Activated T-helper 2 cell treated with anti-CD3 and anti-CD28 coated beads, Interferon-gamma antibody, Interleukin-2, Interleukin-4, amounts not matched to agents 10 μg/mL and 5 μg/mL and 100 μg/mL, durations not matched to agents 14 hours and 24 hours and 36 hours (primary cell): ENCODE measurements at regions not wholly inside any gene's neighbourhood (a gene's known extent, or its start where the extent isn't known, plus 50 kb on each side); places are given as distances from the start of the nearest gene placed in this dataset.

Experiments used
- DNase-seq: peaks from one replicate; pipeline ENCODE4 v3.0.0; 2021; ENCODE audit warnings: low spot score
- H3K27ac Mint-ChIP-seq: one replicate; pipeline ENCODE4 v1.8.0; 2021; ENCODE audit warnings: mixed read lengths
- H3K27me3 Mint-ChIP-seq: one replicate; pipeline ENCODE4 v1.8.0; 2021; ENCODE audit warnings: low read depth, mixed read lengths
- H3K36me3 Mint-ChIP-seq: one replicate; pipeline ENCODE4 v1.8.0; 2021; ENCODE audit warnings: low read depth, mixed read lengths
- H3K4me1 Mint-ChIP-seq: one replicate; pipeline ENCODE4 v1.8.0; 2021; ENCODE audit warnings: low read depth, mixed read lengths
- H3K4me3 Mint-ChIP-seq: one replicate; pipeline ENCODE4 v1.8.0; 2021; ENCODE audit warnings: low read depth, mild to moderate bottlenecking, moderate library complexity, mixed read lengths
- H3K9me3 Mint-ChIP-seq: one replicate; pipeline ENCODE4 v1.8.0; 2021; ENCODE audit warnings: mixed read lengths
- intact Hi-C: fragments of 100-400 bp; cut with micrococcal nuclease; formaldehyde crosslinking; loops from one replicate; pipeline ENCODE4 v1.15.1; 2023

GRCh38 chr2:34646901-34647300 is 1047.8 kb upstream of the FAM98A start:
- Mint-ChIP-seq H3K9me3 (peaks cover 24% of the 10 kb centered on the region), H3K27ac (no peak overlapping the region), H3K36me3 (no peaks in the 10 kb centered on the region), H3K4me1 (no peaks in the 10 kb centered on the region), H3K4me3 (no peak overlapping the region), H3K27me3 (no peaks in the 10 kb centered on the region)
- DNase-seq, result no peak
- intact Hi-C loops, result no loop called here

DNA sequence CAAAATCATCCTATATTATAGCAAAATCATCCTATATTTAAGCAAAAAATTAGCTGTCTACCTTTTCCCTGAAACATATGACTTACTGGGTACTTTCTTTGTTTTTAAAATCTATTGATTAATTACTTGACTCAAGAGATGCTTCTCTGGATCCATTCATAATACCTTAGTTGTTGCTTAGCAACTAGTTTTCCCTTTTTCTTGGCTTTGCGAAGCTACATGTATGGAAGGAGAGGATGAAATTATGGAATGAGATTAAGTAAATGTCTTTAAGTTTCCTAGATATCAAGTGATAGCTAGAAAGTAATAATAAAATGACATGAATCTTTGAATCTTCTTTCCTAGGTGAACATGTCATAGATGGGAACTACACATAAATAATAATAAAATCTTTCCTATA is 1033.2 kb upstream of the FAM98A start:
- Mint-ChIP-seq H3K4me1 (no peaks in the 10 kb centered on the region), H3K9me3 (peaks cover 43% of the 10 kb centered on the region), H3K4me3 (no peak overlapping the region), H3K27me3 (no peaks in the 10 kb centered on the region), H3K27ac (no peak overlapping the region), H3K36me3 (no peaks in the 10 kb centered on the region)
- intact Hi-C loops, result no loop called here
- no peak for DNase-seq

DNA sequence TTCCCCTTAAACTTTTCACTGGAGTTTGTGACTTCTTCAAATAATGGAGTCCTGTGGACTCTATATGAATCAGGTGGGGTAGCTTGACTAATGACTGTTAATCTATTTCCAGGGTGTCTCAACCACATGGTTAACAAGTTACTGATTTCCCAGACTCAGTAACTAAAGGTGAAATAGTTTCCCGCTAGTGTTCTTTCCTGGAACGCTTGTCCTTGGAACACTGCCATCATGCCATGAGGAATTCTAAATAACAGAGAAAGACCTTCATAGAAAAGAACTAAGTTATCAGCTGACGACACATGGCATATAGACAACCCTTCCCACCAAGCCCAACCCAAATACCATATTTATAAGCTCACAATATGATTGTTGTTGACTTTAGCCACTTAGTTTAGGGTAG is 1027.9 kb upstream of the FAM98A start:
- Mint-ChIP-seq H3K9me3 (peaks cover 23% of the 10 kb centered on the region), H3K4me1 (no peaks in the 10 kb centered on the region), H3K27me3 (no peaks in the 10 kb centered on the region), H3K36me3 (no peaks in the 10 kb centered on the region), H3K4me3 (no peak overlapping the region), H3K27ac (no peak overlapping the region)
- DNase-seq, result no peak
- intact Hi-C loops, result no loop called here

DNA sequence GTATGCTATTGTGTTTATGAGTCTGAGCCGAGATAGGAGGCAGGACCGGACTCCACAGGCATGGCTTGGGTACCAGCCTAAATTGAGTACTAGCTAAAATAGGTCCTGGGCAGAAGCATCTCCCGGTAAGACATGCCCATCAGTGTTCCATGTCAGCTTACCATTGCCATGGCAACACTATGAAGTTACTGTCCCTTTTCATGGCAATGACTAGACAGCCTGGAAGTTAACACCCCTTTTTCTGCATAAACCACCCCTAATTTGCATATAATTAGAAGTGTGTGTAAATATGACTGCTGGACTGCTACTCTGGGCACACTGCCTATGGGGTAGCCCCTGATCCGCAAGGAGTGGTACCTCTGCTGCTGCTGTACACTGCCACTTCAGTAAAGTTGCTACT is 1005.1 kb upstream of the FAM98A start:
- intact Hi-C loops, result no loop called here
- Mint-ChIP-seq H3K4me3 (no peak overlapping the region), H3K4me1 (no peaks in the 10 kb centered on the region), H3K9me3 (peaks cover 17% of the 10 kb centered on the region), H3K27me3 (no peaks in the 10 kb centered on the region), H3K36me3 (no peaks in the 10 kb centered on the region), H3K27ac (no peak overlapping the region)
- no peak for DNase-seq

DNA sequence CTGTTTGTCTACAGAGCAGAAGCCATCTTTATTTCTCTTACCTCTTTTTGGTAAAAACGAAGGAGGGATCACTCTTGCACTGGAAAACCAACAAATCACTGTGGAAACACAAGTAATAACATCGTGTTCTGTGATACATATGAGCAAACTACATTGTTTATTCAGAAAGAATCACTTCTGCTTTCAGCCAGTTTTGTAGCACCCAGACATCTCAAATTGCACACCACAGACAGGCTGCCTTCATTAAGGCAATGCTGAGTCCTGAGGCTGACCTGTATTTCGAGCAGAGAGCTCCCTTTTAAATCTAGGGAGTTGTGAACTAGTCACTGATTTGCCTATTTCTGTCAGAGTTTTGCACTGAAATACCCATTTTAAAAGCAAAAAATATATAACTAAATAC is 1003.2 kb upstream of the FAM98A start:
- peaks cover 15% of the 10 kb centered on the region for H3K9me3 Mint-ChIP-seq

DNA sequence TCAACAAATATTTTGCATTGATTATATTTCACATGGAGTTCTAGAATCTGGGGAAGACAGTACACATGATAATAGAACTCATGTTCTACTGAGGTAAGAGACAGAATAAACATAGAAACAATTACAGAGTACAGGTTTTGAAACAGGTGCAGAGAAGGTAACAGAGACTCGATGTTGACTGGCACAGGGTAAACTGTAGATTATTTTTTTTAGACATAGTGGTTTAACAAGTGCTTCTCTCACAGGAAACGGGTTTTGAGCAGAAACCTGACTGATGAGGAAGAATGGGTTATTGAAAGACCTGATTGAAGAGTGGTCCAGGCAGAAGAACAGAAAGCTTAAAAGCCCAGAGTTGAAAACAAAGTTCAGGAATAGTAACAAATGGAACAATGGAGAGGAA is 1002.5 kb upstream of the FAM98A start:
- Mint-ChIP-seq H3K4me3 (no peak overlapping the region), H3K9me3 (peaks cover 15% of the 10 kb centered on the region), H3K36me3 (no peaks in the 10 kb centered on the region), H3K4me1 (no peaks in the 10 kb centered on the region), H3K27me3 (no peaks in the 10 kb centered on the region), H3K27ac (no peak overlapping the region)
- intact Hi-C loops, result no loop called here
- no peak for DNase-seq

More for the DNA sequence above, 1003.2 kb upstream of the FAM98A start:
- no peak for DNase-seq
- no peak overlapping the region for H3K4me3 Mint-ChIP-seq
- intact Hi-C loops, result no loop called here
- no peaks in the 10 kb centered on the region for H3K27me3 Mint-ChIP-seq
- no peak overlapping the region for H3K27ac Mint-ChIP-seq
- no peaks in the 10 kb centered on the region for H3K4me1 Mint-ChIP-seq
- H3K36me3 Mint-ChIP-seq, result no peaks in the 10 kb centered on the region

- Mint-ChIP-seq H3K4me3 (no peak overlapping the region), H3K4me1 (no peaks in the 10 kb centered on the region)
- no peak for DNase-seq
Observed at GRCh38 chr2:34578641-34579040, 979.5 kb upstream of the FAM98A start.

GRCh38 chr2:34570266-34570872 is 971.3 kb upstream of the FAM98A start:
- H3K27ac Mint-ChIP-seq, result no peak overlapping the region
- no peak overlapping the region for H3K4me3 Mint-ChIP-seq
- no peak for DNase-seq
- no peaks in the 10 kb centered on the region for H3K27me3 Mint-ChIP-seq
- intact Hi-C loops, result no loop called here
- peaks cover 10% of the 10 kb centered on the region for H3K9me3 Mint-ChIP-seq
- no peaks in the 10 kb centered on the region for H3K4me1 Mint-ChIP-seq
- H3K36me3 Mint-ChIP-seq, result no peaks in the 10 kb centered on the region

More at GRCh38 chr2:34578641-34579040, 979.5 kb upstream of the FAM98A start:
- Mint-ChIP-seq H3K9me3 (peaks cover 7% of the 10 kb centered on the region), H3K27ac (no peak overlapping the region), H3K36me3 (no peaks in the 10 kb centered on the region), H3K27me3 (no peaks in the 10 kb centered on the region)
- intact Hi-C loops, result no loop called here

DNA sequence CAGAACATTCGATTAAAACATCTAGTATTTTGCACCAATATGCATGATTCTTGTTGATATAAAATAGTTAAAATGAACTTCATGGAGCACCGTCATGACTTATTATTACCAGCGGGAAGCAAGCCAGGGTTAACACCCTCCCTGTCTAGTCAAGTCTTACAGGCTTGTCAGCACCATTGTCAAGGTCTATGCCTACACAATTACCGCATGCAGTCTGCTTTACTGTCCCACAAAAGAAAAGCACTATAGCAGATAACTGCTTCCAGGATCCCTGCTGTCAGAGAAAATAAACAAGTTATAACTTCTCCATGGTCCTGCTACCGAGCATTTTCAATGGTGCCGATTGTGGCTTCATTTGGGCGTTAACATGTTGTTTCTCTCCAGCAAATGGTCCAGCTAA is 968.0 kb upstream of the FAM98A start:
- intact Hi-C loops, result no loop called here
- H3K4me3 Mint-ChIP-seq, result no peak overlapping the region
- no peaks in the 10 kb centered on the region for H3K36me3 Mint-ChIP-seq
- no peak for DNase-seq
- H3K27me3 Mint-ChIP-seq, result no peaks in the 10 kb centered on the region
- H3K4me1 Mint-ChIP-seq, result no peaks in the 10 kb centered on the region
- no peak overlapping the region for H3K27ac Mint-ChIP-seq
- H3K9me3 Mint-ChIP-seq, result peaks cover 14% of the 10 kb centered on the region

DNA sequence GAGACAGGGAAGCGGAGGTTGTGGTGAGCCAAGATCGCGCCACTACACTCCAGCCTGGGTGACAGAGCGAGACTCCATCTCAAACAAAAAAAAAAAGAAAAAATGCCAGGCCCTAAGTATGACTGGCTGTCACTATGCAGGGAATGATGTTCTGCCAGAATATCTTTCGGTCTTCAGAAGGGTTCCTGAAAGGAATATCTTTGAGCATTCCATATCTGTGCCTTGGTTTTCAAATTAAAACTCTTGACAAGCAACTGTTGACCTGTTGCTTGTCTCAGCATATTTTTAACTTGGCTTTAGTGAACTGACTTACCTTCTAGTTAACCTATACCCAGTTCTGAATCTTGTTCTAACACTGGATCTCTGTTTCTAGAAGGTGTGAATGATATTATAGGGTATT is 953.2 kb upstream of the FAM98A start:
- Mint-ChIP-seq H3K4me1 (no peaks in the 10 kb centered on the region), H3K27me3 (no peaks in the 10 kb centered on the region), H3K4me3 (no peak overlapping the region), H3K36me3 (no peaks in the 10 kb centered on the region), H3K9me3 (peaks cover 3% of the 10 kb centered on the region), H3K27ac (no peak overlapping the region)
- intact Hi-C loops, result no loop called here
- no peak for DNase-seq

- Mint-ChIP-seq H3K4me1 (no peaks in the 10 kb centered on the region), H3K27me3 (no peaks in the 10 kb centered on the region), H3K4me3 (no peak overlapping the region), H3K36me3 (no peaks in the 10 kb centered on the region), H3K9me3 (peaks cover 16% of the 10 kb centered on the region), H3K27ac (no peak overlapping the region)
- DNase-seq, result no peak
- intact Hi-C loops, result no loop called here
Observed at GRCh38 chr2:34549710-34550345, 950.7 kb upstream of the FAM98A start.

GRCh38 chr2:34547900-34548299 is 948.8 kb upstream of the FAM98A start:
- DNase-seq, result no peak
- intact Hi-C loops, result no loop called here
- Mint-ChIP-seq H3K36me3 (no peaks in the 10 kb centered on the region), H3K9me3 (peaks cover 31% of the 10 kb centered on the region), H3K4me3 (no peak overlapping the region), H3K27ac (no peak overlapping the region), H3K27me3 (no peaks in the 10 kb centered on the region), H3K4me1 (no peaks in the 10 kb centered on the region)

GRCh38 chr2:34547340-34547739 is 948.2 kb upstream of the FAM98A start:
- Mint-ChIP-seq H3K36me3 (no peaks in the 10 kb centered on the region), H3K9me3 (peaks cover 33% of the 10 kb centered on the region), H3K4me3 (no peak overlapping the region), H3K27me3 (no peaks in the 10 kb centered on the region), H3K4me1 (no peaks in the 10 kb centered on the region), H3K27ac (no peak overlapping the region)
- intact Hi-C loops, result no loop called here
- no peak for DNase-seq
